ENCODE measurements at regions not wholly inside any gene's neighbourhood (a gene's known extent, or its start where the extent isn't known, plus 50 kb on each side); places are given as distances from the start of the nearest gene placed in this dataset.

- intact Hi-C loops (cut with DNase I, micrococcal nuclease), result no loop called here
- ATAC-seq, result no peak
- no peak for DNase-seq
Observed at GRCh38 chr4:79514621-79515329, 106.7 kb upstream of the GK2 start.

GRCh38 chr4:79513576-79513975 is 105.5 kb upstream of the GK2 start:
- ATAC-seq (no peak), DNase-seq (no peak)
- intact Hi-C loops (cut with DNase I, micrococcal nuclease), result no loop called here

- ATAC-seq, result no peak
- intact Hi-C loops (cut with DNase I, micrococcal nuclease), result no loop called here
- no peak for DNase-seq
Observed at GRCh38 chr4:79512363-79512762, 104.3 kb upstream of the GK2 start.

- intact Hi-C loops (cut with DNase I, micrococcal nuclease), result no loop called here
- ATAC-seq, result no peak
- no peak for DNase-seq
Observed at GRCh38 chr4:79502081-79502480, 94.1 kb upstream of the GK2 start.

- DNase-seq (no peak), ATAC-seq (no peak)
- intact Hi-C loops (cut with DNase I, micrococcal nuclease), result no loop called here
Observed at GRCh38 chr4:79498282-79498681, 90.3 kb upstream of the GK2 start.

- DNase-seq (no peak), ATAC-seq (no peak)
- intact Hi-C loops (cut with DNase I, micrococcal nuclease), result no loop called here
Observed at GRCh38 chr4:79497001-79497400, 89.0 kb upstream of the GK2 start.

- intact Hi-C loops (cut with DNase I, micrococcal nuclease), result no loop called here
- ATAC-seq (no peak), DNase-seq (no peak)
Observed at GRCh38 chr4:79495447-79495846, 87.4 kb upstream of the GK2 start.

- intact Hi-C loops (cut with DNase I, micrococcal nuclease), result no loop called here
- no peak for ATAC-seq
- DNase-seq, result no peak
Observed at GRCh38 chr4:79492148-79492547, 84.1 kb upstream of the GK2 start.

GRCh38 chr4:79489506-79489905 is 81.5 kb upstream of the GK2 start:
- DNase-seq (no peak), ATAC-seq (no peak)
- intact Hi-C loops (cut with DNase I, micrococcal nuclease), result no loop called here

- intact Hi-C loops (cut with DNase I, micrococcal nuclease), result no loop called here
- ATAC-seq (no peak), DNase-seq (no peak)
Observed at GRCh38 chr4:79476196-79476595, 68.2 kb upstream of the GK2 start.

- intact Hi-C loops (cut with DNase I, micrococcal nuclease), result no loop called here
- ATAC-seq (no peak), DNase-seq (no peak)
Observed at GRCh38 chr4:79473439-79473724, 65.4 kb upstream of the GK2 start.

- ATAC-seq (no peak), DNase-seq (no peak)
- intact Hi-C loops (cut with DNase I, micrococcal nuclease), result no loop called here
Observed at GRCh38 chr4:79472693-79473438, 64.8 kb upstream of the GK2 start.

- ATAC-seq (no peak), DNase-seq (no peak)
- intact Hi-C loops (cut with DNase I, micrococcal nuclease), result no loop called here
Observed at GRCh38 chr4:79472036-79472435, 64.0 kb upstream of the GK2 start.

GRCh38 chr4:79471309-79471708 is 63.3 kb upstream of the GK2 start:
- DNase-seq (no peak), ATAC-seq (no peak)
- intact Hi-C loops (cut with DNase I, micrococcal nuclease), result no loop called here

GRCh38 chr4:79467246-79467932 is 59.4 kb upstream of the GK2 start:
- DNase-seq (no peak), ATAC-seq (no peak)
- intact Hi-C loops (cut with DNase I, micrococcal nuclease), result no loop called here

- ATAC-seq (no peak), DNase-seq (no peak)
- intact Hi-C loops (cut with DNase I, micrococcal nuclease), result no loop called here
Observed at GRCh38 chr4:79466621-79467020, 58.6 kb upstream of the GK2 start.
